Left lung (tissue), 4 donors: ENCODE measurements at regions not wholly inside any gene's neighbourhood (a gene's known extent, or its start where the extent isn't known, plus 50 kb on each side); places are given as distances from the start of the nearest gene placed in this dataset.

ENCODE experiments used
- ATAC-seq: fragments of 200-7000 bp; cut with Tn5 transposase; one replicate; pipeline ENCODE4 v1.9.1; 2020; ENCODE audit warnings: moderate library complexity
- DNase-seq, 4 donors: peaks; one replicate each; pipeline ENCODE4 v3.0.0-alpha.2; 2013 to 2020
- H3K27ac ChIP-seq, 2 donors: fragments of 200-600 bp; sonication (generic) in 1 of 2; one replicate each; pipeline versions ENCODE4 v1.5.0 to v1.8.0; 2020 to 2021
- H3K27me3 ChIP-seq, 2 donors: fragments of 200-600 bp; sonication (generic) in 1 of 2; one replicate each; pipeline versions ENCODE4 v1.5.0 to v1.8.0; 2020 to 2021
- H3K36me3 ChIP-seq, 2 donors: fragments of 200-600 bp; sonication (generic) in 1 of 2; one replicate each; pipeline versions ENCODE4 v1.5.0 to v1.8.0; 2020 to 2021
- H3K4me1 ChIP-seq, 2 donors: fragments of 200-600 bp; one replicate each; pipeline ENCODE4 v1.8.0; 2021
- H3K4me3 ChIP-seq, 2 donors: fragments of 200-600 bp; sonication (generic) in 1 of 2; one replicate each; pipeline versions ENCODE4 v1.5.0 to v1.8.0; 2020 to 2021; ENCODE audit warnings: mild to moderate bottlenecking in 1 of 2
- H3K9me3 ChIP-seq, 2 donors: fragments of 200-600 bp; sonication (generic) in 1 of 2; one replicate each; pipeline versions ENCODE4 v1.5.0 to v1.8.0; 2020 to 2021
- intact Hi-C, 2 donors: fragments of 100-400 bp; cut with DNase I; formaldehyde crosslinking; loops; one replicate each; pipeline versions ENCODE4 v1.11.2 to v1.14.2; 2022
- TF ChIP-seq, protein P1 (sequence below), 2 donors: fragments of 200-600 bp; sonication (generic) in 1 of 2; IDR thresholded peaks; one replicate each; pipeline versions ENCODE4 v1.5.0 to v1.8.0; 2021; ENCODE audit warnings: antibody characterized with exemption in 2 of 2
- donor health status: DM: no; HTN: yes; CAD: no.
- donor health status: DM: no; HTN: no; CAD: no.

DNA sequence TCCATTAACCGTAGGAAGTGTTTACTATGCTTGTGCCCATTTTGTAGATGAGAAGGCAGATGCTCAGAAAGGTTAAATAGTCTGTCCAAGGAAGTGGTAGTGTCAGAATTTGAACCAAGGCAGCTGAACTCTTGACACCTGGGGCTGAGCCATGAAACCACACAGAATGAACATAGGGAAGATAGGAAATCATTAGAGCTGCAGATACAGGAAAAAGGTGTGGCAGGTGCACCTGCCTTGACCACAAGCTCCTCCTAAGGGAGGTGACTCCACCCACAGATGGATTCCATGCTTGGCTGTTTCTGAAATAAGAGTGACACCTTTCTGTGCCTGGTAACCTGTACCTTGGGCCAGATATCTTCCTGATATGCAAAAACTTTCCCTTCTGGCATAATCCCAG, 69.9 kb upstream of the IGSF21 start:
- intact Hi-C loops: no loop called here
- Histone ChIP-seq H3K36me3 (no peaks in the 10 kb centered on the region), H3K4me1 (no peaks in the 10 kb centered on the region), H3K27ac (no peak overlapping the region), H3K4me3 (no peak overlapping the region), H3K9me3 (no peaks in the 10 kb centered on the region), H3K27me3 (peaks cover 0 to 23% of the 10 kb centered on the region in 2 donors)
- no peak for DNase-seq
- ATAC-seq: no peak
- TF ChIP-seq, protein P1, sequence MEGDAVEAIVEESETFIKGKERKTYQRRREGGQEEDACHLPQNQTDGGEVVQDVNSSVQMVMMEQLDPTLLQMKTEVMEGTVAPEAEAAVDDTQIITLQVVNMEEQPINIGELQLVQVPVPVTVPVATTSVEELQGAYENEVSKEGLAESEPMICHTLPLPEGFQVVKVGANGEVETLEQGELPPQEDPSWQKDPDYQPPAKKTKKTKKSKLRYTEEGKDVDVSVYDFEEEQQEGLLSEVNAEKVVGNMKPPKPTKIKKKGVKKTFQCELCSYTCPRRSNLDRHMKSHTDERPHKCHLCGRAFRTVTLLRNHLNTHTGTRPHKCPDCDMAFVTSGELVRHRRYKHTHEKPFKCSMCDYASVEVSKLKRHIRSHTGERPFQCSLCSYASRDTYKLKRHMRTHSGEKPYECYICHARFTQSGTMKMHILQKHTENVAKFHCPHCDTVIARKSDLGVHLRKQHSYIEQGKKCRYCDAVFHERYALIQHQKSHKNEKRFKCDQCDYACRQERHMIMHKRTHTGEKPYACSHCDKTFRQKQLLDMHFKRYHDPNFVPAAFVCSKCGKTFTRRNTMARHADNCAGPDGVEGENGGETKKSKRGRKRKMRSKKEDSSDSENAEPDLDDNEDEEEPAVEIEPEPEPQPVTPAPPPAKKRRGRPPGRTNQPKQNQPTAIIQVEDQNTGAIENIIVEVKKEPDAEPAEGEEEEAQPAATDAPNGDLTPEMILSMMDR (IDR thresholded peaks at IDR 0.05): no peak

DNA sequence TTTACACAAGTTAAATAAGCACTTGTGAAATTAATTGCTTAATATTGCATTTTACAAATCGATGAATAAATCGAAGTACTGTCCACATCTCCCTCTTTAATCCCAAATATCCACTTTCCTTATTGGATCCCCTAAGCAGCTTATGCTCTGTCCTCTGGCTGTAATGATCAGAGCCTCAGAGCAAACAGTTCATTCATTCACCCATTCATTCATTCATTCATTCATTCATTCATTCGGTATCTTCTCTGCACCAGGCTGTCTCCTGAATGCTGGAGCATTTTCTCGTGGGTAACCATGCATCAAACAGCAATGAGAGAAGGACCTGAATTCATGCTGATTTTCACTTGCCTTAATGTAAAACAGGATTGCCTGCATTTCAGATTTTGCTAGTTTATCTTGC, 69.5 kb upstream of the IGSF21 start:
- no peaks in the 10 kb centered on the region for H3K4me1 ChIP-seq
- no peak for ATAC-seq
- no peaks in the 10 kb centered on the region for H3K9me3 ChIP-seq
- no peak for DNase-seq
- H3K4me3 ChIP-seq: no peak overlapping the region
- intact Hi-C loops: no loop called here
- H3K36me3 ChIP-seq: no peaks in the 10 kb centered on the region
- TF ChIP-seq, protein P1 (IDR thresholded peaks at IDR 0.05): no peak
- H3K27ac ChIP-seq: no peak overlapping the region
- peaks cover 0 to 22% of the 10 kb centered on the region in 2 donors for H3K27me3 ChIP-seq

DNA sequence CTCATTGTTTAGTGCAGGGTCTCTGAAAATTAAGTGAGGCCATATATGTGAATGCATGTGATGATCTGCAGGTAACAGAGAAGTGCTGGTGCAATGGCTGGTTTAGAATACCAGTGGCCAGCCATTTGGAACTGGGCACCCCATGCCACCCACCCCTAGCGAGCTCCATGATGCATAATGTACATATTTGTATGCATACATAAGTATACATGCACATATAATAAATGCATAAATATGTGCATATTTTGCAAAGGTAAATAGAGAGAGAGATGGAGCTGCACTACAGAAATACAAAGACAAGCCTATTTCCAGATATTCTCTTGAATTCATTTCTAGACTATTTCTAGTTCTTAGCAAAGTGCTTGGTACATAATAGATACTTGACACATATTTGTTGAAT, 68.5 kb upstream of the IGSF21 start:
- intact Hi-C loops: no loop called here
- DNase-seq: no peak
- Histone ChIP-seq H3K4me1 (no peaks in the 10 kb centered on the region), H3K4me3 (no peak overlapping the region), H3K9me3 (no peaks in the 10 kb centered on the region), H3K36me3 (no peaks in the 10 kb centered on the region), H3K27me3 (peaks cover 0 to 12% of the 10 kb centered on the region in 2 donors), H3K27ac (no peak overlapping the region)
- TF ChIP-seq, protein P1 (IDR thresholded peaks at IDR 0.05): no peak
- ATAC-seq: no peak

DNA sequence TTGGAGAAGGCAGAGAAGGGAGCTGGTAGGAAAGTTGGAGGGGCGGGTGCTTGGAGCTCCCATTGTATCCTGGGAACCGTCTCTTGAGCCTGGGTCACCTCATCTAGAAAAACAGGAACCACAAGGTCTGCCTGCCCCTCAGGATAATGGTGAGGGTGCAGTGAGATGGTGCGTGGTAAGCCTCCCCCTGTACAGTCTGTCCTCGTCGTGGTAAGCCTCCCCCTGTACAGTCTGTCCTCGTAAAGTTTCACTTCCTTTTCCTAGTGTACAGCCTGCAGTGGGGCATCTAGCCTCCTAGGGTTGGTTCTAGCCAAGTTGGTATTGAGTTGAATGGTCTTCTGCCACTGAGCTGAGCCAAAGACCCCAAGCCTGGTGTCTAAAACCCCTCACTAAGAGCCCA, 66.5 kb upstream of the IGSF21 start:
- no peaks in the 10 kb centered on the region for H3K36me3 ChIP-seq
- intact Hi-C loops: no loop called here
- TF ChIP-seq, protein P1 (IDR thresholded peaks at IDR 0.05): no peak
- H3K9me3 ChIP-seq: no peaks in the 10 kb centered on the region
- DNase-seq (no peak), ATAC-seq (no peak)
- H3K4me1 ChIP-seq: no peaks in the 10 kb centered on the region
- H3K27me3 ChIP-seq: peaks cover 0 to 31% of the 10 kb centered on the region in 2 donors
- H3K4me3 ChIP-seq: no peak overlapping the region
- no peak overlapping the region for H3K27ac ChIP-seq

DNA sequence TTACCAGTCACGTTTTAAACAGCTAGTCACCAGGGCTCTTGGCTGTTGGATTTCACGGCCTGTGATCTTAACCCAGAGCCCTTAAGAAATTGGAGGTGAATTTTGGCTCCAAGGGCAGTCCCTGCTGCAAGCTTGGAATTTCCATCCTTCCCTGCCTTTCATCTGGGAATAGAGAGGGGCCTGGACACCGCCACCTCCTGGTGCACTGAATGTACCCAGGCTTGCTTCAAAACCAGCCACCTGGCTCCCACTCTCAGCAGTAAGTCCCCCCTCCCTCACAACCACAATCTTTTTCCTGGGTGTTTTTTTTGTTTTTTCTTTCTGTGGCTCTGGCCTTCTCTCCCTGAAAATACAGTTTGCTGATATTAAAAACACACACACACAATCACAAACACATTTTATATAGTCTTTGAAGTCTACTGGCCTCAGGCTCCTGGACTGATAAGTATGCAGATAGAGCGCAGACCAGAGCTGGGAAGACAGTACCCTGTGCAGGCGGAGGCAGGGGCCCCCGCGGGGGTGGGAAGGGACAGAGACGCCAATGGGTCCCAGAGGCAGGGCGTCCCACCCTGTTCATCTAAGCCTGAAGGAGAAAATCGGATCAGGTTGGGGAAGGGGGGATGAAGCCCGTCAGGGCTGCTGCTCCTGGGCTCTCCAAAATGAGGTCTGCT, 65.8 kb upstream of the IGSF21 start:
- H3K4me1 ChIP-seq: no peaks in the 10 kb centered on the region
- H3K27me3 ChIP-seq: peaks cover 0 to 34% of the 10 kb centered on the region in 2 donors
- DNase-seq (no peak), ATAC-seq (no peak)
- no peak overlapping the region for H3K27ac ChIP-seq
- H3K9me3 ChIP-seq: no peaks in the 10 kb centered on the region
- TF ChIP-seq, protein P1 (IDR thresholded peaks at IDR 0.05): no peak
- H3K4me3 ChIP-seq: no peak overlapping the region
- no peaks in the 10 kb centered on the region for H3K36me3 ChIP-seq
- intact Hi-C loops: no loop called here
